Spleen (tissue), 11 donors: ENCODE measurements at regions not wholly inside any gene's neighbourhood (a gene's known extent, or its start where the extent isn't known, plus 50 kb on each side); places are given as distances from the start of the nearest gene placed in this dataset.

Experiments
- DNase-seq: peaks from one replicate; pipeline ENCODE4 v3.0.0-alpha.2; 2020
- H3K27ac ChIP-seq, 8 donors: fragments of 200-600 bp; sonication (generic) in 7 of 8; 1 replicate in 4 of 8; 2 replicates in 4 of 8; pipeline versions ENCODE4 v1.5.0 to v1.8.0; 2016 to 2021; ENCODE audit warnings: inconsistent platforms in 4 of 8, mild to moderate bottlenecking in 4 of 8, moderate library complexity in 1 of 8
- H3K27me3 ChIP-seq, 7 donors: fragments of 200-600 bp; sonication (generic) in 6 of 7; replicated peaks in 1 of 7; 1 replicate in 4 of 7; 2 replicates in 3 of 7; pipeline versions ENCODE4 v1.5.0 to v1.8.0; 2016 to 2021; ENCODE audit warnings: inconsistent platforms in 3 of 7, mild to moderate bottlenecking in 1 of 7
- H3K36me3 ChIP-seq, 6 donors: fragments of 200-600 bp; sonication (generic) in 5 of 6; 1 replicate in 4 of 6; 2 replicates in 2 of 6; pipeline versions ENCODE4 v1.5.0 to v1.8.0; 2016 to 2021; ENCODE audit warnings: inconsistent platforms in 2 of 6
- H3K4me1 ChIP-seq, 6 donors: fragments of 200-600 bp; sonication (generic) in 5 of 6; 1 replicate in 3 of 6; 2 replicates in 3 of 6; pipeline versions ENCODE4 v1.5.0 to v1.8.0; 2016 to 2021; ENCODE audit warnings: inconsistent platforms in 3 of 6
- H3K4me3 ChIP-seq, 8 donors: fragments of 200-600 bp; sonication (generic) in 7 of 8; 1 replicate in 4 of 8; 2 replicates in 4 of 8; pipeline versions ENCODE4 v1.5.0 to v1.8.0; 2016 to 2021; ENCODE audit warnings: inconsistent platforms in 4 of 8, mild to moderate bottlenecking in 4 of 8, moderate library complexity in 2 of 8
- H3K9me3 ChIP-seq, 8 donors: fragments of 200-600 bp; sonication (generic) in 7 of 8; 1 replicate in 4 of 8; 2 replicates in 4 of 8; pipeline versions ENCODE4 v1.5.0 to v1.8.0; 2016 to 2021; ENCODE audit warnings: inconsistent platforms in 4 of 8
- POLR2A ChIP-seq, 3 donors: fragments of 450-650 bp; IDR thresholded peaks; one replicate each; pipeline ENCODE4 v1.5.1; 2017; ENCODE audit warnings: antibody characterized with exemption in 3 of 3, mild to moderate bottlenecking in 1 of 3
- POLR2AphosphoS5 ChIP-seq, 3 donors: sonication (generic); formaldehyde crosslinking; IDR thresholded peaks; one replicate each; pipeline ENCODE4 v1.5.1; 2017; ENCODE audit warnings: antibody characterized with exemption in 3 of 3
- WGBS, 5 donors: extraction: QIAGEN DNeasy Blood & Tissue Kit in 3 of 5; methylation state at CpG; one replicate each; pipeline versions ENCODE4 v1.1.5 to v1.1.7; 2013 to 2018; 5-methylcytosine and 5-hydroxymethylcytosine counted together
- intact Hi-C: fragments of 100-400 bp; cut with DNase I; formaldehyde crosslinking; loops from one replicate; pipeline ENCODE4 v1.15.0; 2023; ENCODE audit warnings: low total_unique reads
- small RNA-seq, 4 donors: library from RNA; depleted of rRNA; stranded (forward); fragments of <200 nt; gene quantifications; one replicate each; pipeline ENCODE3, GENCODE V24; 2016
- TF ChIP-seq, protein P1 (sequence below), 11 experiments: fragments of 200-600 bp in 7 of 11; fragments of 450-650 bp in 4 of 11; sonication (generic) in 4 of 11; IDR thresholded peaks in 8 of 11; conservative IDR thresholded peaks in 3 of 11; 1 replicate in 7 of 11; 2 replicates in 4 of 11; pipeline versions ENCODE4 v1.4.0 to v1.8.0; 2016 to 2021; ENCODE audit warnings: antibody characterized with exemption in 11 of 11, inconsistent platforms in 4 of 11, mild to moderate bottlenecking in 1 of 11
- donor health status: healthy with polysubstance abuse.
- donor health status: DM: no; HTN: no; CAD: no; lungs with moderate emphysema.
- donor health status: DM: no; HTN: no; CAD: no.
- donor health status: Bipolar disorder and iron deficiency.
- donor health status: healthy.
- donor health status: DM: no; HTN: no; CAD: no.
- donor health status: DM: yes; HTN: yes; CAD: no.

DNA sequence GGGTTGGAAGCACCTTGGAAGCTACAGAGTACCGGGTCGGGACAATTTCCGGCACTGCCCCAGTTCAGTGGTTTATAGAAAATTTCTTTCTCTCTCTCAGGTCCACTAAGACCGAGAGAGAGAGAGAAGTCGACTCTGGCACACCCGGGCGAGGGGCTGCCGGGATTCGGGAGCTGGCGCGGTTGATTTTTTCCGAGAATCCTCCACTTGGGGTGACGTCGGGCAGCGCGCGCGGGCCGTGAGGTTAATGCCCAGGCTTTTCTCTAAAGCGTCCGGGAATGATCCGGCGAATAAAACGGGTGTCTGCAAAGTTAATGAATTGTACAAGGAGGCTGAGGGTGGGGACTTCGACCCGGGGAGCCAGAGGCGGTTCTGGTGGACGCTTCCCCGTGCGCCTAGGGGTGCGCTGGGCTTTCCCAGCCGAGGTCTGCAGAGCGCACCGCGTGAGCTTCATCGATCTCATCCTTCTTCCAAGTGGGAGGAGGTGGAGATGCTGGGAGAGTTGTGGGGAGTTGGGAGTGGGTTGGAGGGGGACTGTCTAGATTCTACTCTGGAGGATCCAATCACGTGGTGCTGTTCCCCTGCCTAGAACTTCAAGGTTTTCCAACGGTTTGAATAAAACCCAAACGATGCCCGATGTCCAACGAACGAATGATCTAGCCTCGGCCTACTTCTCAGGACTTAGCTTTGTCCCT lies 51.9 kb upstream of the TBX3 start:
- H3K4me3 ChIP-seq = no peak overlapping the region
- peaks cover 0 to 6% (median 0%) of the 10 kb centered on the region in 8 donors for H3K9me3 ChIP-seq
- H3K27ac ChIP-seq = no peak overlapping the region
- H3K4me1 ChIP-seq = peaks cover 0 to 7% (median 0%) of the 10 kb centered on the region in 6 donors
- WGBS, 5 donors = 11 to 19% (median 13%) methylated on average over 42 to 43 of the region's 43 CpGs
- peaks cover 0 to 60% (median 14%) of the 10 kb centered on the region in 7 donors for H3K27me3 ChIP-seq
- DNase-seq = no peak
- TF ChIP-seq POLR2A (IDR thresholded peaks at IDR 0.05) (no peak), POLR2AphosphoS5 (IDR thresholded peaks at IDR 0.05) (no peak)
- TF ChIP-seq, protein P1, sequence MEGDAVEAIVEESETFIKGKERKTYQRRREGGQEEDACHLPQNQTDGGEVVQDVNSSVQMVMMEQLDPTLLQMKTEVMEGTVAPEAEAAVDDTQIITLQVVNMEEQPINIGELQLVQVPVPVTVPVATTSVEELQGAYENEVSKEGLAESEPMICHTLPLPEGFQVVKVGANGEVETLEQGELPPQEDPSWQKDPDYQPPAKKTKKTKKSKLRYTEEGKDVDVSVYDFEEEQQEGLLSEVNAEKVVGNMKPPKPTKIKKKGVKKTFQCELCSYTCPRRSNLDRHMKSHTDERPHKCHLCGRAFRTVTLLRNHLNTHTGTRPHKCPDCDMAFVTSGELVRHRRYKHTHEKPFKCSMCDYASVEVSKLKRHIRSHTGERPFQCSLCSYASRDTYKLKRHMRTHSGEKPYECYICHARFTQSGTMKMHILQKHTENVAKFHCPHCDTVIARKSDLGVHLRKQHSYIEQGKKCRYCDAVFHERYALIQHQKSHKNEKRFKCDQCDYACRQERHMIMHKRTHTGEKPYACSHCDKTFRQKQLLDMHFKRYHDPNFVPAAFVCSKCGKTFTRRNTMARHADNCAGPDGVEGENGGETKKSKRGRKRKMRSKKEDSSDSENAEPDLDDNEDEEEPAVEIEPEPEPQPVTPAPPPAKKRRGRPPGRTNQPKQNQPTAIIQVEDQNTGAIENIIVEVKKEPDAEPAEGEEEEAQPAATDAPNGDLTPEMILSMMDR (IDR thresholded peaks at IDR 0.05 in 8 of 11, conservative IDR thresholded peaks at IDR 0.05 in 3 of 11) = no peak
- intact Hi-C loops = no loop called here
- no peaks in the 10 kb centered on the region for H3K36me3 ChIP-seq

DNA sequence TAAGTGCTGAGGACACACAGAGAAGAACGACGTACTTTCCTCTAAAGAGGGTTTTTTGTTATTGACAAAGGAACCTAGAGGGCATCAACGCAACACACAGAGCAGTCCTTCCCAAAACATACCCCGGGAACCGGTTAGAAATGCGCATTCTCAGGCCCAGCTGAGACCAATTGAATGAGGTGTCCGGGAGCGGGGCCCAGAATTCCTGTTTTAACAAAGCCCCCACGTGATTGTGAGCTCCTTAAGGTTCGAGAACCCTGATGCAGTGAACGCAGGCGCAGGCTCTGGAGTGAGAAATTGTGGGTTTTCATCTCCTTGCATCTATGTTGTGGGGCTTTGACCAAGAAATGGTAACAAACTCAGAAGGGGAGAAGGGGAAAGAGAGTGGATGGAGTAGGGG lies 51.0 kb upstream of the TBX3 start:
- Histone ChIP-seq H3K4me1 (peaks cover 0 to 7% (median 0%) of the 10 kb centered on the region in 6 donors), H3K9me3 (peaks cover 0 to 6% (median 0%) of the 10 kb centered on the region in 8 donors), H3K27ac (no peak overlapping the region), H3K36me3 (no peaks in the 10 kb centered on the region), H3K27me3 (peaks cover 0 to 60% (median 14%) of the 10 kb centered on the region in 7 donors), H3K4me3 (no peak overlapping the region)
- intact Hi-C loops = no loop called here
- WGBS, 5 donors = 26 to 37% (median 32%) methylated on average over 12 of the region's 12 CpGs
- TF ChIP-seq POLR2A (IDR thresholded peaks at IDR 0.05) = no peak
- TF ChIP-seq, protein P1 (IDR thresholded peaks at IDR 0.05 in 8 of 11, conservative IDR thresholded peaks at IDR 0.05 in 3 of 11) = no peak
- TF ChIP-seq POLR2AphosphoS5 (IDR thresholded peaks at IDR 0.05) = no peak
- DNase-seq = no peak

DNA sequence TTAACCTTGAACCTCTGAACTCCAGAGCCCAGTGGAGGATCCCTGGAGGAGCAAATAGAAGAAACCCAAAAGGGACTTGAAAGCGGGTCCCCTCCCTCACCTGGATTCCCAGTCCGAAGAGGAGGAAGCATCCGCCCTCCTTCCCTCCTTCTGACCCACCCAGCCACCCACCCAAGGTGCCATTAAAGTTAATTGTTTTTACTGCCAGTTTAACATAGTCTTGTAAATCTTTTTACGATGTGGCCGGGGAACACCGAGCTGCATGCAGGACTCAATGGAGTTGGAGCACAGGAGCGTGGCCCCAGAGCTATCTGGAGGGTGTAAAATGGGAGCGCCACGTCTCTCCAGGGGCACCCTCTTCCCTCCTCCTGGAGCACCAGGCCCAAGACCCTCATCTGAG lies 49.9 kb upstream of the TBX3 start:
- peaks cover 0 to 7% (median 0%) of the 10 kb centered on the region in 6 donors for H3K4me1 ChIP-seq
- H3K4me3 ChIP-seq = no peak overlapping the region
- DNase-seq = no peak
- peaks cover 0 to 6% (median 0%) of the 10 kb centered on the region in 8 donors for H3K9me3 ChIP-seq
- intact Hi-C loops = no loop called here
- TF ChIP-seq POLR2A (IDR thresholded peaks at IDR 0.05) (no peak), POLR2AphosphoS5 (IDR thresholded peaks at IDR 0.05) (no peak)
- TF ChIP-seq, protein P1 (IDR thresholded peaks at IDR 0.05 in 8 of 11, conservative IDR thresholded peaks at IDR 0.05 in 3 of 11) = no peak
- WGBS, 5 donors = 39 to 63% (median 55%) methylated on average over 7 to 9 of the region's 9 CpGs
- H3K36me3 ChIP-seq = no peaks in the 10 kb centered on the region
- no peak overlapping the region for H3K27ac ChIP-seq
- H3K27me3 ChIP-seq = peaks cover 0 to 60% (median 14%) of the 10 kb centered on the region in 7 donors

Small RNA genes in the stretch of these regions (small RNA-seq; reads per million reads assigned to genes)
- gene AC009804.1 (0 reads per million in 4 donors), gene RF00275 (0 reads per million in 4 donors), gene RF00443 (0 reads per million in 4 donors), gene RN7SL865P (0 reads per million in 4 donors)
